IMR-90 (cell line): ENCODE measurements at regions not wholly inside any gene's neighbourhood (a gene's known extent, or its start where the extent isn't known, plus 50 kb on each side); places are given as distances from the start of the nearest gene placed in this dataset.

Source experiments
- ATAC-seq: fragments of 200-7000 bp; cut with Tn5 transposase; 2 replicates; pipeline ENCODE4 v1.9.1; 2020; ENCODE audit warnings: low read depth, mild to moderate bottlenecking, moderate library complexity
- BruUV-seq: library from RNA; stranded (reverse); fragments of 400-500 nt; replicated peaks from 2 replicates; lab custom pipeline; 2021; lab: Mats Ljungman, UMichigan
- CTCF ChIA-PET: fragments of 300-600 bp; formaldehyde crosslinking; extraction: SDS; loops from one replicate; lab custom pipeline; 2021; ENCODE audit warnings: antibody characterized with exemption; lab: Yijun Ruan, JAX
- POLR2A ChIA-PET: fragments of 300-600 bp; sonication (Branson Sonifier 250); formaldehyde crosslinking; loops from one replicate; lab custom pipeline; 2022; ENCODE audit warnings: antibody characterized with exemption; ENCODE audit not compliant: unreplicated experiment; lab: Charles Lee
- DNase-seq: peaks from one replicate; pipeline ENCODE4 v3.0.0; 2013
- H2AFZ ChIP-seq: replicated peaks from 2 replicates; pipeline ENCODE3; 2013; ENCODE audit warnings: low read length, mild to moderate bottlenecking; ENCODE audit not compliant: poor library complexity
- H2AK5ac ChIP-seq: 2 replicates; pipeline ENCODE4 v1.6.1; 2013; ENCODE audit warnings: low read depth, low read length, inconsistent platforms
- H2AK9ac ChIP-seq: replicated peaks from 2 replicates; pipeline ENCODE3; 2013; ENCODE audit warnings: mild to moderate bottlenecking, low read depth, low read length, moderate library complexity; ENCODE audit not compliant: poor library complexity
- H2BK120ac ChIP-seq: 2 replicates; pipeline ENCODE4 v1.6.1; 2013; ENCODE audit warnings: low read depth, low read length, inconsistent platforms
- H2BK15ac ChIP-seq: 3 replicates; pipeline ENCODE4 v1.6.1; 2013; ENCODE audit warnings: low read depth, low read length, inconsistent platforms
- H2BK20ac ChIP-seq: 2 replicates; pipeline ENCODE4 v1.6.1; 2013; ENCODE audit warnings: low read depth, mild to moderate bottlenecking, inconsistent platforms, low read length, moderate library complexity
- H2BK5ac ChIP-seq: 2 replicates; pipeline ENCODE4 v1.6.1; 2013; ENCODE audit warnings: mild to moderate bottlenecking, low read depth, low read length, inconsistent platforms; ENCODE audit not compliant: poor library complexity, severe bottlenecking
- H3K14ac ChIP-seq: replicated peaks from 2 replicates; pipeline ENCODE4 v1.6.1; 2013; ENCODE audit warnings: low read depth, low read length, inconsistent platforms
- H3K18ac ChIP-seq: 2 replicates; pipeline ENCODE4 v1.6.1; 2013; ENCODE audit warnings: low read depth, low read length, control low read depth
- H3K23ac ChIP-seq: 2 replicates; pipeline ENCODE4 v1.6.1; 2013; ENCODE audit warnings: low read depth, low read length, inconsistent platforms
- H3K27ac ChIP-seq: 2 replicates; pipeline ENCODE4 v1.5.1; 2013; ENCODE audit warnings: mild to moderate bottlenecking, control low read depth, low read length; ENCODE audit not compliant: insufficient read depth
- H3K27me3 ChIP-seq: 2 replicates; pipeline ENCODE4 v1.6.1; 2013; ENCODE audit warnings: low read length; ENCODE audit not compliant: control insufficient read depth, insufficient read depth
- H3K36me3 ChIP-seq: 2 replicates; pipeline ENCODE4 v1.6.1; 2013; ENCODE audit warnings: low read length, mixed read lengths; ENCODE audit not compliant: control insufficient read depth, insufficient read depth
- H3K4ac ChIP-seq: 2 replicates; pipeline ENCODE4 v1.6.1; 2013; ENCODE audit warnings: low read depth, low read length, inconsistent platforms
- H3K4me1 ChIP-seq: 2 replicates; pipeline ENCODE4 v1.6.1; 2013; ENCODE audit warnings: low read length, mixed read lengths; ENCODE audit not compliant: control insufficient read depth, insufficient read depth
- H3K4me2 ChIP-seq: 2 replicates; pipeline ENCODE4 v1.6.1; 2013; ENCODE audit warnings: low read depth, mild to moderate bottlenecking, control low read depth, low read length, moderate library complexity
- H3K4me3 ChIP-seq: 2 replicates; pipeline ENCODE4 v1.5.1; 2013; ENCODE audit warnings: low read depth, mild to moderate bottlenecking, control low read depth, low read length, moderate library complexity; ENCODE audit not compliant: insufficient read depth
- H3K56ac ChIP-seq: 2 replicates; pipeline ENCODE4 v1.6.1; 2013; ENCODE audit warnings: low read length, inconsistent platforms; ENCODE audit not compliant: insufficient read depth; ENCODE audit errors: extremely low read depth
- H3K79me1 ChIP-seq, 2 experiments: 2 replicates each; pipeline ENCODE4 v1.6.1; 2013; ENCODE audit warnings: low read length in 2 of 2, inconsistent platforms in 1 of 2, low read depth in 1 of 2
- H3K9ac ChIP-seq: 2 replicates; pipeline ENCODE4 v1.6.1; 2013; ENCODE audit warnings: low read depth, low read length, control low read depth
- H3K9me1 ChIP-seq: 2 replicates; pipeline ENCODE4 v1.6.1; 2013; ENCODE audit warnings: low read length, inconsistent platforms; ENCODE audit not compliant: insufficient read depth
- H3K9me3 ChIP-seq: 2 replicates; pipeline ENCODE4 v1.6.1; 2013; ENCODE audit warnings: low read length; ENCODE audit not compliant: control insufficient read depth, insufficient read depth
- H4K20me1 ChIP-seq: 2 replicates; pipeline ENCODE4 v1.6.1; 2013; ENCODE audit warnings: low read length, inconsistent platforms; ENCODE audit not compliant: insufficient read depth
- H4K5ac ChIP-seq: 2 replicates; pipeline ENCODE4 v1.6.1; 2013; ENCODE audit warnings: mild to moderate bottlenecking, low read depth, low read length, control low read depth
- H4K8ac ChIP-seq, 2 experiments: 2 replicates each; pipeline ENCODE4 v1.6.1; 2013; ENCODE audit warnings: low read depth in 2 of 2, low read length in 2 of 2, control low read depth in 1 of 2, inconsistent platforms in 1 of 2
- H4K91ac ChIP-seq: 2 replicates; pipeline ENCODE4 v1.6.1; 2013; ENCODE audit warnings: low read depth, low read length, inconsistent platforms; ENCODE audit not compliant: insufficient read depth
- CTCF ChIP-seq: conservative IDR thresholded peaks from 2 replicates; pipeline ENCODE4 v1.5.1; 2012; ENCODE audit warnings: mild to moderate bottlenecking, low read depth, low read length, improper control_type of control experiment
- ELK1 ChIP-seq: fragments of 150-350 bp; IDR thresholded peaks from 2 replicates; pipeline ENCODE4 v1.6.1; 2016; ENCODE audit warnings: low read depth, mild to moderate bottlenecking, low read length, moderate library complexity, borderline replicate concordance
- FOS ChIP-seq: fragments of 150-350 bp; IDR thresholded peaks from 2 replicates; pipeline ENCODE4 v1.6.1; 2016; ENCODE audit warnings: low read depth, low read length
- MAFK ChIP-seq: IDR thresholded peaks from 2 replicates; pipeline ENCODE4 v1.6.1; 2012; ENCODE audit warnings: low read depth, low read length, improper control_type of control experiment
- MAZ ChIP-seq: IDR thresholded peaks from 2 replicates; pipeline ENCODE4 v1.6.1; 2012; ENCODE audit warnings: low read depth, mild to moderate bottlenecking, low read length, improper control_type of control experiment, moderate library complexity, borderline replicate concordance
- MXI1 ChIP-seq: IDR thresholded peaks from 2 replicates; pipeline ENCODE4 v1.6.1; 2012; ENCODE audit warnings: low read depth, mild to moderate bottlenecking, low read length, moderate library complexity, borderline replicate concordance
- POLR2A ChIP-seq: IDR thresholded peaks from 2 replicates; pipeline ENCODE4 v1.6.1; 2012; ENCODE audit warnings: mild to moderate bottlenecking, low read depth, low read length
- RAD21 ChIP-seq: IDR thresholded peaks from 2 replicates; pipeline ENCODE4 v1.6.1; 2012; ENCODE audit warnings: low read length, improper control_type of control experiment
- RCOR1 ChIP-seq: IDR thresholded peaks from 2 replicates; pipeline ENCODE4 v1.6.1; 2012; ENCODE audit warnings: mild to moderate bottlenecking, low read length, improper control_type of control experiment; ENCODE audit not compliant: insufficient replicate concordance
- SMC3 ChIP-seq: fragments of 150-350 bp; IDR thresholded peaks from 2 replicates; pipeline ENCODE4 v1.6.1; 2016; ENCODE audit warnings: low read depth, mild to moderate bottlenecking, antibody characterized with exemption, low read length, moderate library complexity
- USF2 ChIP-seq: fragments of 150-350 bp; IDR thresholded peaks from 2 replicates; pipeline ENCODE4 v1.6.1; 2017; ENCODE audit warnings: mild to moderate bottlenecking, antibody characterized with exemption, low read length, low read depth
- WGBS, 2 experiments: methylation state at CpG; one replicate each; pipeline versions ENCODE4 v1.1.5 to v1.1.7; 2013; ENCODE audit warnings: missing lambda C conversion rate in 2 of 2; ENCODE audit not compliant: insufficient read length in 1 of 2; ENCODE audit errors: extremely low coverage in 2 of 2; 5-methylcytosine and 5-hydroxymethylcytosine counted together
- dilution Hi-C: fragments of 300-500 bp; cut with HindIII; formaldehyde crosslinking; loops from one replicate; pipeline ENCODE4 v1.14.3; 2018; ENCODE audit warnings: low sequenced_read_pairs; ENCODE audit not compliant: unreplicated experiment
- in situ Hi-C: fragments of 300-500 bp; cut with MboI; formaldehyde crosslinking; loops from 3 replicates; pipeline ENCODE4 v1.14.3; 2019; ENCODE audit warnings: low sequenced_read_pairs, inconsistent platforms, mixed read lengths
- intact Hi-C: fragments of 100-400 bp; cut with micrococcal nuclease; formaldehyde crosslinking; loops from 2 replicates; pipeline ENCODE4 v1.10.0; 2022

- H3K4me1 ChIP-seq, result no peaks in the 10 kb centered on the region
- H3K56ac ChIP-seq, result no peak overlapping the region
- no peak overlapping the region for H3K14ac ChIP-seq
- H2AK5ac ChIP-seq, result no peak overlapping the region
- no peak overlapping the region for H3K27ac ChIP-seq
- no peak overlapping the region for H3K18ac ChIP-seq
- no peak overlapping the region for H2BK15ac ChIP-seq
- H2AFZ ChIP-seq, result no peak overlapping the region
- H3K9me1 ChIP-seq, result no peaks in the 10 kb centered on the region
- H4K20me1 ChIP-seq, result no peaks in the 10 kb centered on the region
- no peak overlapping the region for H2AK9ac ChIP-seq
- intact Hi-C loops, result no loop called here
- no peak overlapping the region for H3K4ac ChIP-seq
- BruUV-seq, result no TSS peak
- DNase-seq, result no peak
- no peaks in the 10 kb centered on the region for H3K79me1 ChIP-seq
- H3K27me3 ChIP-seq, result no peaks in the 10 kb centered on the region
- in situ Hi-C loops, result no loop called here
- dilution Hi-C loops, result no loop called here
- H4K8ac ChIP-seq, result no peak overlapping the region
- no peak overlapping the region for H3K4me2 ChIP-seq
- H4K5ac ChIP-seq, result no peak overlapping the region
- ChIA-PET POLR2A (no interaction called here), CTCF (no interaction called here)
- H3K4me3 ChIP-seq, result no peak overlapping the region
- no peak overlapping the region for H2BK120ac ChIP-seq
- no peak for ATAC-seq
- no peaks in the 10 kb centered on the region for H3K9me3 ChIP-seq
- no peak overlapping the region for H3K23ac ChIP-seq
- WGBS, 2 experiments, result 90% methylated on average over 2 of the region's 4 CpGs; no CpG with 5 or more reads in 1 of the 2 experiments
- TF ChIP-seq MAFK (no peak), CTCF (no peak), MAZ (no peak), RAD21 (no peak), POLR2A (no peak), ELK1 (no peak), RCOR1 (no peak), MXI1 (no peak), USF2 (no peak), FOS (no peak), SMC3 (no peak)
- no peak overlapping the region for H2BK5ac ChIP-seq
- no peak overlapping the region for H2BK20ac ChIP-seq
- no peaks in the 10 kb centered on the region for H3K36me3 ChIP-seq
- H4K91ac ChIP-seq, result no peak overlapping the region
- H3K9ac ChIP-seq, result no peak overlapping the region
Measured at GRCh38 chr1:87993051-87993450, 664.4 kb downstream of the LMO4 start.
